GM18861 (cell line): ENCODE measurements at regions not wholly inside any gene's neighbourhood (a gene's known extent, or its start where the extent isn't known, plus 50 kb on each side); places are given as distances from the start of the nearest gene placed in this dataset.
"Not testable (repeated sequence)": the region's sequence is repeated elsewhere in the genome, so short reads cannot be mapped to it uniquely, and the experiment has no call there.

Experiments
- ATAC-seq: cut with Tn5 transposase; IDR thresholded peaks from one replicate; pipeline ENCODE4 v1.9.1; 2021; ENCODE audit not compliant: unreplicated experiment

- ATAC-seq: no peak
Measured at GRCh38 chr14:35949920-35950513, 123.9 kb downstream of the BRMS1L start.

DNA sequence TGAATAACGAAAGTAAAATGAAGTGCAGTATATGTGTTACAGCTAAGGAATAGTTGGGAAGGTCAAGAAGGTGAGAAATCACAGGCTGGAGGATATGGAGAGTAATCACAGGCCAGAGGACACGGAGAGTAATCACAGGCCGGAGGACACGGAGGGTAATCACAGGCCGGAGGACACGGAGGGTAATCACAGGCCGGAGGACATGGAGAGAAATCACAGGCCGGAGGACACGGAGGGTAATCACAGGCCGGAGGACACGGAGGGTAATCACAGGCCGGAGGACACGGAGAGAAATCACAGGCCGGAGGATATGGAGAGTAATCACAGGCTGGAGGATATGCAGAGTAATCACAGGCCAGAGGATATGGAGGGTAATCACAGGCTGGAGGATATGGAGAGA is 121.8 kb downstream of the BRMS1L start:
- not testable (repeated sequence) for ATAC-seq

DNA sequence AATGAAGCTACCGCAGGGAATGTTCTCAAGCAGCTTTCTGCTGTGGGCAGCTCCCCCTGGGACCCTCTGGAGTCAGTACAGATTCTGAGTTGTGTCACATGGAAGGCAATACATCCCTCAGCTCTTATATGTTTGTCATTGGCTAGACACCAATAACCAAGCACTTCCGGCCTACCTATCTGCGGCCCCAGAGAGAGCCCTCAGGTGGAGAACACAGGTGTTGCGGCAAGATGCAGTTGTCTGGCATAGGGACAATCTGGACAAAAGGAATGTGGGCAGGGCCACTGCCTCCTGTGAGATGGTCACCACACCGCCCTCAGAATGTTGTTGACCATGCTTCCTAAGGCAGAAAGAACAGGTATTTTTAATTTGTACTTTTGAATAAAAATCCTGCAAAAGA is 118.7 kb downstream of the BRMS1L start:
- no peak for ATAC-seq

DNA sequence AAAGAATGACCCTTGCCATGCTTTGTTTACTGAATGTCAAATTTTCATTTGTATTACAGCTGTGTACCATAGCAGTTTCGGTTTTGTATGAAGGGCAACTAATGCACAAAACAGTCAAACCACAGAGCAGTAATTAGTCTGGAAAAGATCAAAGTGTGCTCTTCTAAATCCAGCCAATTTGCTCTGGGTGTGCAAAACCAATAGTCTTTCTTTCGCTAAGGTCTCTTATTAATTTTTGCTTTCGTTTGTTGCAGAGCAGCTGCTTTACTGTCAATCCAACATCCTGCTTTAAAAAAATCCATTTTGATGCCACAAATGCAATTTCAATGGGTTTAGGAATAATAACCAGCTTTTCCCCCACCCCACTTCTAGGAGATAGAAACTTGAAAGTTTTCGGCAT is 114.2 kb downstream of the BRMS1L start:
- ATAC-seq: peak; percentile 64

DNA sequence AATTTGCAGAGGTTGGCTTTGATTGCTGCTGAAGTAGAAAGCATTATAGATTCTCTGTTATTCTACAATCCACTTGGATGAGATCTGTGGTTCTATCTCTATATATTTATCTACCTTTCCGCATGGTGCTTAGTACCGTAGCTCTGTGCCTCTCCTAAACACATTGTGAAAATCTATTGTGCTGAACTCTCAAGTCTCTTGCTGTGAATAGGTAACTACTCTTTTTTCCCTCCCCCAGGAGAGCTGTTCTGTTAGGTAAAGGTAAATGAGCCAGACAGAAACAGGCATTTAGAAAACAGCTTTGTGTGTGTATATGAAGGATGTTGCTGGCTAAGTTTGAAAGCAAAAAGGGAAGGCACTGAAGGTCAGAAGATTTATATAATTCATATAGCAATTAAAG is 112.6 kb downstream of the BRMS1L start:
- ATAC-seq: no peak

DNA sequence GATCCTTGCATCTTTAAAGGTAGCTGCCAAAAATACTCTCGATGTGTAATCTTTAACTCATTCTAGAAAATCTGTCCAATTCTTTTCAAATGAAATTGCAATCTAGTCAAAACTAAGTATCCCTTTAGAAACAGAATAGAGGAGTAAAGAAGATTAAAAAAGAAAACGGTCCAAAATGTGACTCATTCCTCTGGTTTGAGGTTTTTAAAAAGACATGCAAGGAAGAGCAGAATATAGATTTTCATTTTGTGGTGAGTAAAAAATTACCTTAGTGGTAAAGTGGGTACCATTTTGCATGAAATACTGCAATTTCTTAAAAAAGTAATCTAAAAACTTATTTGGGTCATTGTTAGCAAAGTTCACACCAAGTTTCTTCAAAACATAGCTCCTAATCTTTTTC is 108.4 kb downstream of the BRMS1L start:
- peak; percentile 90 for ATAC-seq

DNA sequence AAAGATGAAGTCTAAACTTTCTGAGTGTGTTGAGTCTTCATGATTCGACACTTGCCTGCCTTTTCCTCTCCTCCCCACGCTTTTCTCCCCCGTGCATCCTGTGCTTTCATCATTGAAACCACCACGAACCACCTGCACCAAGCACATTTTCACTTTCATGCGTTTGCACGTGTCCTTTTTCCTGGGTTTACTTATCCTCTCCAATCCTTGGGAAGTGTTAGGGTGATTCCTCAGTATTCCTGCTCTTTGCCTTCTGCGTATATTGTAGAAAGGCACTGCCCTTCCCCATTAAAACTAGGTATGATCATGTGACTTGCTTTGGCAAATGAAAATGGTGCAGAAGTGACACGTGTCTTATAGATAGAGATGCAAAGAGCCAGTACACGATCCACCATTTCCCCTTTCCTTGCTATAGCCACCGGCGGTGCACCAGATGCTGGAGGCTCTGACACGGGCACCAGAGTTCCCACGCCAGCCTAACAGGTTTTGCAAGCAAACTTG is 106.6 kb downstream of the BRMS1L start:
- ATAC-seq: no peak

DNA sequence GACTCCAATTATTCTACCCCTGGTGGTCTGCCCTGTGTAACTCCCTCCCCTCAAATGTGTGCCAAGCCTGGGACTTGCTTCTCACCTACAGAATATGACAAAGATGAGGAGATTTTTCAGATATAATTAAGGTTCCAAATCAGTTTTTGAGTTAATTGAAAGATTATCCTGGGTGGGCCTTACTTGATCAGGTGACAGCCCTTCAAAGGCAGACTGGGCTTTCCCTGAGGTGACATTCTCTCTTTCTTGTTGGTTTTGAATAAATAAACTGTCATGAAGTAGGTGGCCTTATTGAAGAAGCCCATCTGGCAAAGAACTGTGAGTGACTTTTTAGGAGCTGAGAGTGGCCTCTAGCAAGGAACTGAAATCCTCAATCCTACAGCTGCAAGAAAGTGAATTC is 106.0 kb downstream of the BRMS1L start:
- no peak for ATAC-seq

- ATAC-seq: no peak
Measured at GRCh38 chr14:35931346-35931745, 105.2 kb downstream of the BRMS1L start.

DNA sequence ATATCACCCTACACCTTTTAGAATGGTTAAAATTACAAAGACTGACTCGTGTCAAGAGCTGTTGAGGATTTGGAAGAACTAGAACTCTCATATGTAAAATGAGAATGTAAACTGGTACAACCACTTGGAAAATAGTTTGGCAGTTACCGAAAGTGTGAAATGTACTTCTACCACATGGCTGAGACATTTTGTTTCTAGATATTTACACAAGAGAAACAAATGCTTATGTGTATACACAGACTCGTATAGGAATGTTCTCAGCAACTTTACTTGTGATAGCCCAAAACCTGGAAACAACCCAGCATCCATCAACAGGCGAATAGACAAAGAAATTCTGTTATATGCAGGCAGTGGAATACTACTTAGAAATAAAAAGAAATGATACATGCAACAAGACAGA is 103.0 kb downstream of the BRMS1L start:
- no peak for ATAC-seq

DNA sequence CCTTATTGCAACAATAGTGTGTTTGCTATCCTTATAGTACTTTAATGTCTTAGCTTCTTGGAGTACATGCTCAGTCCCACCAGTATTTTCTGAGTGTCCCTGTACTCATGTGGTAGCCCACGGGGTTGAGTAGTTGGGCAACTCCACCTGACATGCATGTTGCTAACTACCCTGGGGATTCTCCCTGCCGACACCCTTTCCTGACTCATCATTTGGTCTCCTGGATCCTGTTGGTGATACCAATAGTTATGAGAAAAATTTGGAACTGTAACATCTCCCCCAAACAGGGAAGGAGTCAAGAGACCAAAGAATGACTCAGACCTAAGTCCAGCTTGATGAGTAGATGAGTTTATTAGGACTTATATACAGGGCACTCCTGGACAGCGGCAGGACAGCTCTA is 101.6 kb downstream of the BRMS1L start:
- ATAC-seq: no peak

- ATAC-seq: no peak
Measured at GRCh38 chr14:35925319-35925718, 99.2 kb downstream of the BRMS1L start.

DNA sequence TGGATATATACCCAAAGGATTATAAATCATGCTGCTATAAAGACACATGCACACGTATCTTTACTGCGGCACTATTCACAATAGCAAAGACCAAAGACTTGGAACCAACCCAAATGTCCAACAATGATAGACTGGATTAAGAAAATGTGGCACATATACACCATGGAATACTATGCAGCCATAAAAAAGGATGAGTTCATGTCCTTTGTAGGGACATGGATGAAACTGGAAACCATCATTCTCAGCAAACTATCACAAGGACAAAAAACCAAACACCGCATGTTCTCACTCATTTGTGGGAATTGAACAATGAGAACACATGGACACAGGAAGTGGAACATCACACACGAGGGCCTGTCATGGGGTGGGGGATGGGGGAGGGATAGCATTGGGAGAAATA is 96.5 kb downstream of the BRMS1L start:
- not testable (repeated sequence) for ATAC-seq

DNA sequence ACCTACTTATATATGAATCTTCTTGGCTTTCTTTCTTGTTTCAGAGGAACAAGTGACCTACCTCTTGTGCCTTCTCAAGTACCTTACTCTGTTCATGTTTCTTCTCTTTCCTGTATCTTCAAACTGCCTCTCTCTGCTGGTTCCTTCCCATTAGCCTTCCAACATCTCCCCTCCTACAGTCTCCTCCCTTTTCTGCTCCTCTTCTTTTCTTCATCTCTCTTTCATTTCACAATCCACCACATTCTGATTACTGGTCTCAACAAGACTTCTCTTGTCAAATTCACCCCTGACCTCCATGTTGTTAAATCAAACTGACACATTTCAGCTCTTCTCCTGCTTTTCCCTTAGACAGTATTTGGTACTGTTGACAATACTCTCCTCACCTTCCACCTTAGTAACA is 95.6 kb downstream of the BRMS1L start:
- no peak for ATAC-seq
